ENCODE measurements at regions not wholly inside any gene's neighbourhood (a gene's known extent, or its start where the extent isn't known, plus 50 kb on each side); places are given as distances from the start of the nearest gene placed in this dataset.

- TF ChIP-seq POLR2A (IDR thresholded peaks at IDR 0.05; ENCODE audit: control extremely low read depth in 1 of 2, low read depth in 2 of 2, low read length in 2 of 2), result no peak
- TF ChIP-seq SUZ12 (IDR thresholded peaks at IDR 0.05; ENCODE audit: low read length), result no peak
- TF ChIP-seq SRF (IDR thresholded peaks at IDR 0.05; ENCODE audit: low read depth, low read length), result no peak
Measured at GRCh38 chr9:129375845-129376244, 197.8 kb upstream of the IER5L start (continued).
